Karpas-422 (cell line): ENCODE measurements at regions not wholly inside any gene's neighbourhood (a gene's known extent, or its start where the extent isn't known, plus 50 kb on each side); places are given as distances from the start of the nearest gene placed in this dataset.

Source experiments
- DNase-seq: peaks from one replicate; pipeline ENCODE4 v3.0.0-alpha.2; 2015
- H2AFZ ChIP-seq: fragments of 200-600 bp; sonication (generic); 2 replicates; pipeline ENCODE4 v1.6.1; 2014; ENCODE audit warnings: antibody characterized with exemption, low read length, mixed read lengths
- H3K27ac ChIP-seq: fragments of 200-600 bp; sonication (generic); 2 replicates; pipeline ENCODE4 v1.5.1; 2014; ENCODE audit warnings: mild to moderate bottlenecking, low read length, moderate library complexity
- H3K27me3 ChIP-seq: fragments of 200-600 bp; sonication (generic); 2 replicates; pipeline ENCODE4 v1.6.1; 2014; ENCODE audit warnings: low read length, mixed read lengths
- H3K36me3 ChIP-seq: fragments of 200-600 bp; sonication (generic); 2 replicates; pipeline ENCODE4 v1.6.1; 2014; ENCODE audit warnings: low read length, mixed read lengths; ENCODE audit not compliant: insufficient read depth
- H3K4me1 ChIP-seq: fragments of 200-600 bp; sonication (generic); 2 replicates; pipeline ENCODE4 v1.6.1; 2014; ENCODE audit warnings: mild to moderate bottlenecking, low read length, mixed read lengths
- H3K4me2 ChIP-seq: fragments of 200-600 bp; sonication (generic); 2 replicates; pipeline ENCODE4 v1.6.1; 2014; ENCODE audit warnings: low read length, low read depth, mild to moderate bottlenecking; ENCODE audit not compliant: poor library complexity, severe bottlenecking
- H3K4me3 ChIP-seq: fragments of 200-600 bp; sonication (generic); 2 replicates; pipeline ENCODE4 v1.5.1; 2014; ENCODE audit warnings: mild to moderate bottlenecking, antibody characterized with exemption, low read length, mixed read lengths
- H3K79me2 ChIP-seq: fragments of 200-600 bp; sonication (generic); 2 replicates; pipeline ENCODE4 v1.6.1; 2014; ENCODE audit warnings: mild to moderate bottlenecking, low read length, mixed read lengths
- H3K9ac ChIP-seq: fragments of 200-600 bp; sonication (generic); 2 replicates; pipeline ENCODE4 v1.6.0; 2014; ENCODE audit warnings: low read length
- H3K9me2 ChIP-seq: fragments of 200-600 bp; sonication (generic), shearing (Covaris generic); replicated peaks from 2 replicates; pipeline ENCODE4 v1.6.0; 2014; ENCODE audit warnings: mild to moderate bottlenecking, low read length, moderate library complexity; ENCODE audit not compliant: insufficient read depth
- H3K9me3 ChIP-seq: fragments of 300-700, 200-600 bp; sonication (generic); 2 replicates; pipeline ENCODE4 v1.6.1; 2014; ENCODE audit warnings: low read length, mixed read lengths
- H4K20me1 ChIP-seq: fragments of 200-600 bp; sonication (generic); 2 replicates; pipeline ENCODE4 v1.6.1; 2014; ENCODE audit warnings: mild to moderate bottlenecking, antibody characterized with exemption, low read length, low read depth; ENCODE audit not compliant: insufficient read depth

- H3K4me3 ChIP-seq, result no peak overlapping the region
- no peak overlapping the region for H3K27ac ChIP-seq
- H3K4me1 ChIP-seq, result no peaks in the 10 kb centered on the region
- no peak overlapping the region for H3K4me2 ChIP-seq
- DNase-seq, result no peak
- no peaks in the 10 kb centered on the region for H4K20me1 ChIP-seq
- no peak overlapping the region for H3K9ac ChIP-seq
- no peaks in the 10 kb centered on the region for H3K27me3 ChIP-seq
- H3K9me2 ChIP-seq, result no peaks in the 10 kb centered on the region
- no peaks in the 10 kb centered on the region for H3K79me2 ChIP-seq
- H3K9me3 ChIP-seq, result no peaks in the 10 kb centered on the region
- H3K36me3 ChIP-seq, result no peaks in the 10 kb centered on the region
- no peak overlapping the region for H2AFZ ChIP-seq
Observed at GRCh38 chr22:27679693-27680488, 121.7 kb downstream of the MN1 start.

GRCh38 chr22:27680636-27681035 lies 120.9 kb downstream of the MN1 start:
- DNase-seq, result no peak
- H3K36me3 ChIP-seq, result no peaks in the 10 kb centered on the region
- H3K9me3 ChIP-seq, result no peaks in the 10 kb centered on the region
- H3K4me2 ChIP-seq, result no peak overlapping the region
- H3K4me1 ChIP-seq, result no peaks in the 10 kb centered on the region
- no peak overlapping the region for H3K27ac ChIP-seq
- no peak overlapping the region for H2AFZ ChIP-seq
- H3K79me2 ChIP-seq, result no peaks in the 10 kb centered on the region
- H3K9me2 ChIP-seq, result no peaks in the 10 kb centered on the region
- no peaks in the 10 kb centered on the region for H4K20me1 ChIP-seq
- H3K9ac ChIP-seq, result no peak overlapping the region
- no peak overlapping the region for H3K4me3 ChIP-seq
- H3K27me3 ChIP-seq, result no peaks in the 10 kb centered on the region

- no peaks in the 10 kb centered on the region for H4K20me1 ChIP-seq
- no peak overlapping the region for H2AFZ ChIP-seq
- no peak overlapping the region for H3K4me2 ChIP-seq
- no peaks in the 10 kb centered on the region for H3K9me3 ChIP-seq
- no peaks in the 10 kb centered on the region for H3K27me3 ChIP-seq
- no peak overlapping the region for H3K9ac ChIP-seq
- no peaks in the 10 kb centered on the region for H3K79me2 ChIP-seq
- no peaks in the 10 kb centered on the region for H3K9me2 ChIP-seq
- DNase-seq, result no peak
- H3K27ac ChIP-seq, result no peak overlapping the region
- no peaks in the 10 kb centered on the region for H3K36me3 ChIP-seq
- H3K4me3 ChIP-seq, result no peak overlapping the region
- no peaks in the 10 kb centered on the region for H3K4me1 ChIP-seq
Observed at GRCh38 chr22:27681037-27681436, 120.5 kb downstream of the MN1 start.

GRCh38 chr22:27682437-27682836 lies 119.1 kb downstream of the MN1 start:
- H3K9me2 ChIP-seq, result no peaks in the 10 kb centered on the region
- H3K4me3 ChIP-seq, result no peak overlapping the region
- H3K36me3 ChIP-seq, result no peaks in the 10 kb centered on the region
- no peaks in the 10 kb centered on the region for H3K79me2 ChIP-seq
- no peaks in the 10 kb centered on the region for H3K4me1 ChIP-seq
- no peak overlapping the region for H3K4me2 ChIP-seq
- no peaks in the 10 kb centered on the region for H3K9me3 ChIP-seq
- no peak overlapping the region for H2AFZ ChIP-seq
- no peaks in the 10 kb centered on the region for H4K20me1 ChIP-seq
- H3K27me3 ChIP-seq, result no peaks in the 10 kb centered on the region
- peak; percentile 61 for DNase-seq
- H3K9ac ChIP-seq, result no peak overlapping the region
- no peak overlapping the region for H3K27ac ChIP-seq

- Histone ChIP-seq H3K4me3 (no peak overlapping the region), H3K4me2 (no peak overlapping the region), H3K9me3 (no peaks in the 10 kb centered on the region), H3K36me3 (no peaks in the 10 kb centered on the region), H4K20me1 (no peaks in the 10 kb centered on the region), H3K9me2 (no peaks in the 10 kb centered on the region), H3K4me1 (no peaks in the 10 kb centered on the region), H2AFZ (no peak overlapping the region), H3K27me3 (no peaks in the 10 kb centered on the region), H3K27ac (no peak overlapping the region), H3K9ac (no peak overlapping the region), H3K79me2 (no peaks in the 10 kb centered on the region)
- no peak for DNase-seq
Observed at GRCh38 chr22:27684901-27685300, 116.7 kb downstream of the MN1 start.

- Histone ChIP-seq H3K4me1 (no peaks in the 10 kb centered on the region), H3K4me3 (no peak overlapping the region), H3K27me3 (no peaks in the 10 kb centered on the region), H3K27ac (no peak overlapping the region), H3K79me2 (no peaks in the 10 kb centered on the region), H3K9ac (no peak overlapping the region), H4K20me1 (no peaks in the 10 kb centered on the region), H3K4me2 (no peak overlapping the region), H2AFZ (no peak overlapping the region), H3K36me3 (no peaks in the 10 kb centered on the region), H3K9me2 (no peaks in the 10 kb centered on the region), H3K9me3 (no peaks in the 10 kb centered on the region)
- no peak for DNase-seq
Observed at GRCh38 chr22:27685515-27685914, 116.0 kb downstream of the MN1 start.

- Histone ChIP-seq H3K27me3 (no peaks in the 10 kb centered on the region), H3K36me3 (no peaks in the 10 kb centered on the region), H4K20me1 (no peaks in the 10 kb centered on the region), H3K9me3 (no peaks in the 10 kb centered on the region), H3K27ac (no peak overlapping the region), H3K4me2 (no peak overlapping the region), H3K4me3 (no peak overlapping the region), H2AFZ (no peak overlapping the region), H3K9ac (no peak overlapping the region), H3K4me1 (no peaks in the 10 kb centered on the region), H3K9me2 (no peaks in the 10 kb centered on the region), H3K79me2 (no peaks in the 10 kb centered on the region)
- no peak for DNase-seq
Observed at GRCh38 chr22:27685970-27686369, 115.6 kb downstream of the MN1 start.

GRCh38 chr22:27686534-27686933 lies 115.0 kb downstream of the MN1 start:
- Histone ChIP-seq H3K79me2 (no peaks in the 10 kb centered on the region), H3K4me3 (no peak overlapping the region), H2AFZ (no peak overlapping the region), H3K9ac (no peak overlapping the region), H3K27ac (no peak overlapping the region), H3K4me1 (no peaks in the 10 kb centered on the region), H3K27me3 (no peaks in the 10 kb centered on the region), H3K9me3 (no peaks in the 10 kb centered on the region), H4K20me1 (no peaks in the 10 kb centered on the region), H3K36me3 (no peaks in the 10 kb centered on the region), H3K4me2 (no peak overlapping the region), H3K9me2 (no peaks in the 10 kb centered on the region)
- no peak for DNase-seq
